Cardiac muscle cell (in vitro differentiated cells and primary cell): ENCODE measurements at regions not wholly inside any gene's neighbourhood (a gene's known extent, or its start where the extent isn't known, plus 50 kb on each side); places are given as distances from the start of the nearest gene placed in this dataset.

Experiments used
- DNase-seq, 2 donors: peaks; one replicate each; pipeline versions ENCODE4 v3.0.0 to v3.0.0-alpha.2; 2010 to 2017; ENCODE audit warnings: low read depth in 1 of 2, low spot score in 1 of 2
- H3K27ac ChIP-seq: fragments of 200-600 bp; sonication (generic); 2 replicates; pipeline ENCODE4 v1.5.1; 2016
- H3K27me3 ChIP-seq: fragments of 200-600 bp; sonication (generic); 2 replicates; pipeline ENCODE4 v1.6.0; 2016; ENCODE audit warnings: control low read depth
- H3K36me3 ChIP-seq: fragments of 200-600 bp; sonication (generic); 2 replicates; pipeline ENCODE4 v1.5.1; 2016; ENCODE audit warnings: control low read depth
- H3K4me1 ChIP-seq: fragments of 200-600 bp; sonication (generic); 2 replicates; pipeline ENCODE4 v1.8.1; 2017; ENCODE audit warnings: low read depth, mild to moderate bottlenecking, mixed run types
- H3K4me3 ChIP-seq: fragments of 200-600 bp; sonication (generic); 2 replicates; pipeline ENCODE4 v1.5.1; 2016; ENCODE audit warnings: mild to moderate bottlenecking
- H3K9me3 ChIP-seq: fragments of 200-600 bp; sonication (generic); 2 replicates; pipeline ENCODE4 v1.5.1; 2017; ENCODE audit warnings: low read depth, mild to moderate bottlenecking, control low read depth
- TF ChIP-seq, protein P1 (sequence below): IDR thresholded peaks from 2 replicates; pipeline ENCODE4 v1.5.1; 2012; ENCODE audit warnings: low read depth, mild to moderate bottlenecking, low read length

DNA sequence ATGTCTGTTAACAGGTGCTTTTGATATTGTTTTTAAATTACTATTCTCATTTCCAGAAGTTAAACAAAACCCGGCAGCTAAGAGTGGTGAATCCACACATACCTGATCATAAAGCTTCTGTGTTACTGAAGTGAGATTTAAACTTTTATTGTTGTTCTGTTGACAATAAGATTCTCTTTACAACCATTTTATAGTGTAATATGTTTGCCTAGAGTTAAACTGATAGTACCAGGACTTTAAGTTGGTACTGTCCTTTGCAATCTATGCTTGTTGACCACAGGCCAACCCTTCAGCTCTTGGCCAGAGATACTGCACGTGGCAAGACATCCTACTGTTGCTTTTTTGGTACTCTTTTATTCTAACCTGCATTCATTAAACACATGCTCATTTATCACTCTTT is 806.2 kb downstream of the MTRR start:
- Histone ChIP-seq H3K4me1 (no peaks in the 10 kb centered on the region), H3K27me3 (no peaks in the 10 kb centered on the region), H3K36me3 (no peaks in the 10 kb centered on the region), H3K27ac (no peak overlapping the region), H3K4me3 (no peak overlapping the region), H3K9me3 (no peaks in the 10 kb centered on the region)
- DNase-seq, result no peak
- TF ChIP-seq, protein P1, sequence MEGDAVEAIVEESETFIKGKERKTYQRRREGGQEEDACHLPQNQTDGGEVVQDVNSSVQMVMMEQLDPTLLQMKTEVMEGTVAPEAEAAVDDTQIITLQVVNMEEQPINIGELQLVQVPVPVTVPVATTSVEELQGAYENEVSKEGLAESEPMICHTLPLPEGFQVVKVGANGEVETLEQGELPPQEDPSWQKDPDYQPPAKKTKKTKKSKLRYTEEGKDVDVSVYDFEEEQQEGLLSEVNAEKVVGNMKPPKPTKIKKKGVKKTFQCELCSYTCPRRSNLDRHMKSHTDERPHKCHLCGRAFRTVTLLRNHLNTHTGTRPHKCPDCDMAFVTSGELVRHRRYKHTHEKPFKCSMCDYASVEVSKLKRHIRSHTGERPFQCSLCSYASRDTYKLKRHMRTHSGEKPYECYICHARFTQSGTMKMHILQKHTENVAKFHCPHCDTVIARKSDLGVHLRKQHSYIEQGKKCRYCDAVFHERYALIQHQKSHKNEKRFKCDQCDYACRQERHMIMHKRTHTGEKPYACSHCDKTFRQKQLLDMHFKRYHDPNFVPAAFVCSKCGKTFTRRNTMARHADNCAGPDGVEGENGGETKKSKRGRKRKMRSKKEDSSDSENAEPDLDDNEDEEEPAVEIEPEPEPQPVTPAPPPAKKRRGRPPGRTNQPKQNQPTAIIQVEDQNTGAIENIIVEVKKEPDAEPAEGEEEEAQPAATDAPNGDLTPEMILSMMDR, result no peak

DNA sequence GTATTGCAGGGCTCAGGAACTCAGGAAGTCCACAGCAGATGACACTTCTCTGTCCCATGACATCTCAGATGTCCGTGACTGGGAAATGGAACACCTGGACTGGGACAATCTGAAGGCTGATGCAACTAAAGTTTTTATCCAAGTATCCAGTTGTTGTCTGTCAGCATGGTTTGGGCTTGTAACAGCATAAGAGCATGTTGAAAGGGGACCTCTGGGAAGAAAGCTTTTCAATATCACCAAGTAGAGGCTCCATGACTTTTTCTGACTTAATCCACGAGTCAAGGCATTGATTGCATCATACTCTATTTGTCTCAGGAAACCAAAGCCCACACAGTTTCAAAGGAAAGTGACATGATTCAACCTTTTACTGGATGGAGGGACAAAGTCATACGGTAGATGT is 807.7 kb downstream of the MTRR start:
- Histone ChIP-seq H3K27me3 (no peaks in the 10 kb centered on the region), H3K4me1 (no peaks in the 10 kb centered on the region), H3K4me3 (no peak overlapping the region), H3K9me3 (no peaks in the 10 kb centered on the region), H3K36me3 (no peaks in the 10 kb centered on the region), H3K27ac (no peak overlapping the region)
- TF ChIP-seq, protein P1, result no peak
- DNase-seq, result peak in 1 of 2 donors; percentile 43

DNA sequence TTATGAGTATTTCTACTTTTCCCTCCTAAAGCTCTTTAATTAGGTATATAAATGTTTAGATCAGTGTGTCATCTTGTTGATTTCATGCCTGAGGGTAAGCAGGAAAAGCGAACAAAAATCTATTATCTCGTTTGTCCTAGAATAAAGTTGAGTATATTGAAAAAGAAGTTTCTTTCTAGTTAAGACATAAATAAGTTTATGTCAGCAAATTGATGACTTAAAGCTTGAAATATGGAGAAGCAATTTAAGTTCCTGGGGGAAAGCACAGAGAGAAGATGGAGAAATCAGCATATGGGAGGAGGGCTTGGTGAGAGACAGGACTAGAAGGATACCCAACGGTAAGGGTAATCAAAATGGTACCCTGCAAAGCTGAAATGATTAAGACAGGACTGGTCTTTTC is 813.4 kb downstream of the MTRR start:
- H3K27me3 ChIP-seq, result no peaks in the 10 kb centered on the region
- TF ChIP-seq, protein P1, result no peak
- no peak overlapping the region for H3K4me3 ChIP-seq
- no peaks in the 10 kb centered on the region for H3K9me3 ChIP-seq
- DNase-seq, result no peak
- H3K4me1 ChIP-seq, result no peaks in the 10 kb centered on the region
- H3K36me3 ChIP-seq, result no peaks in the 10 kb centered on the region
- no peak overlapping the region for H3K27ac ChIP-seq

DNA sequence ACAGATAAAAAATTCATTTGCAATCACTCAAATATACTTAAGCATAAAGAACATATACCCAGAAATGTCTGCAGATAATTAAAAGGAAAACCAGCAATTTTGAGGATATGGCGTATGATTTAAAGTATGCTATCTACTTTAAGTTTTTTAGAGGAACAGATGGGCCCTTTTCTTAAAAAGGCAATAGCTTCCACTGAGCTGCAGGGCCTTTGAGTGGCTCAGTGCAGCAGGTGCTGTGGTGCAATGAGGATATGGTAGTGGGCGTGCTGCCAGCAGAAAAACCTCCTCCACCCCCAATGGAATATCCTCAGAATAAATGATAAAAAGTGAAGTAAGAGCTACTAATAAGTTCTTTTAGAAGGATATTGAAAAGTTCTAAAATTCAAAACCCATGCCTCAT is 814.5 kb downstream of the MTRR start:
- Histone ChIP-seq H3K9me3 (no peaks in the 10 kb centered on the region), H3K4me3 (no peak overlapping the region), H3K4me1 (no peaks in the 10 kb centered on the region), H3K27me3 (no peaks in the 10 kb centered on the region), H3K27ac (no peak overlapping the region), H3K36me3 (no peaks in the 10 kb centered on the region)
- peak in 1 of 2 donors; percentile 38 for DNase-seq
- TF ChIP-seq, protein P1, result no peak

DNA sequence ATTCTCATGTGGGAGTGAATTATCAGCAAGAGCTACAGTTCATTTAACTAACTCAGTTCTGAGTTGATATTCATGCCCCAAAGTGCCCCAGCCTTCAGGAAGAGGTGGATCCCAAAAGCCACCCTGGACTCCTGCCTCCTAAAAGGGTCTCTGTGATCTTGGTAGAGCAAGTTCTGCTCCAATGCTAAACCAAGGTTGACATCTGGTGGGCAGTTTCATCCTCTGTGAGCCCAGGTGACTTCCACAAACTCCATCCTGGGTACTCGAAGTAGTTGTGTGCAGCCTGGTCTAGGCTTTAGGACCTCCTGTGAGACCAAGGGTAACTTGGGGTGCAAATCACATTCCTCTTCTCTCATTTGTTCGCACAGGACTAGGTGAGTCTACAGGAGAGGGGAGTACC is 816.8 kb downstream of the MTRR start:
- Histone ChIP-seq H3K27me3 (no peaks in the 10 kb centered on the region), H3K4me3 (no peak overlapping the region), H3K9me3 (no peaks in the 10 kb centered on the region), H3K36me3 (no peaks in the 10 kb centered on the region), H3K4me1 (no peaks in the 10 kb centered on the region), H3K27ac (no peak overlapping the region)
- DNase-seq, result peak in 1 of 2 donors; percentile 18
- TF ChIP-seq, protein P1, result no peak

DNA sequence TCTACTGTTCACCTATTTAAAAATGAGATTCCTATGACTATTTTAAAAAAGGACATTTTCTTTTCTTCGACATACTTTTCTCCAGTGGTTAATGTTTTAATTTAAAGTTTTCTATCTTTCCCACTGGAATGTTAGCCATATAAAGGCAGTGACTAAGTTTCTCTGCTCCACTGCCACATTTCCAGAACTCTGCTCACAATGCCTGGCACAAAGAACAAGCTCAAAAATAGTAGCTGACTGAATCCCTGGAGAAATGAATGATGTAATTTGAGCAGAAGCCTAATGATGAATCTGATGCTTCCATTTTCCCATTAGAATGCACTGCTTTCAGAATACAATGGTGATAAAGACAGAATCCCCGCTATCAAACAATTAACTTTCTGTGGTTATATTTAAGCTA is 817.8 kb downstream of the MTRR start:
- Histone ChIP-seq H3K27ac (no peak overlapping the region), H3K27me3 (no peaks in the 10 kb centered on the region), H3K36me3 (no peaks in the 10 kb centered on the region), H3K9me3 (no peaks in the 10 kb centered on the region), H3K4me1 (no peaks in the 10 kb centered on the region), H3K4me3 (no peak overlapping the region)
- peak in 1 of 2 donors; percentile 76 for DNase-seq
- TF ChIP-seq, protein P1, result no peak
